ENCODE measurements at regions not wholly inside any gene's neighbourhood (a gene's known extent, or its start where the extent isn't known, plus 50 kb on each side); places are given as distances from the start of the nearest gene placed in this dataset.

DNA sequence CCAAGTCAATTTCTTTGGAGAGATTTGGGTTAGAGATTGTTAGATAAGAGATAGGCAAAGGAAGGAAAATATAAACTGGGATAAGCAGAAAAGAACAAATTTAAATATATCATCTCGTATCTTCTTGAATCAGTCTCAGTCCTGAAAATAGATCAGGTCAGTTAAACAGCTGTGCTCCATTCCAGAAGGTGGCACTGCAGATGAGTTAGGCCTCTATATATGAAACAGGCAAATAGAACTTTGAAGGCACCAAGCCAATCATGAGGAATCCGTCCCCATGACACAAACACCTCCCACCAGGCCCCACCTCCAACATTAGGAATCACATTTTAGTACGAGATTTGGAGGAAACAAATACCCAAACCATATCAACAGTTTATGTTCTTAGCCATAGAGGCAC, 605.5 kb upstream of the USP15 start:
- H3K27me3 ChIP-seq (ENCODE audit: control insufficient read depth, insufficient read depth, low read length): no peaks in the 10 kb centered on the region
- H3K9me3 ChIP-seq (replicated peaks; ENCODE audit: low read length): peaks cover 3% of the 10 kb centered on the region
- no peaks in the 10 kb centered on the region for H3K36me3 ChIP-seq (ENCODE audit: insufficient read depth, low read length)
- H3K4me2 ChIP-seq (ENCODE audit: low read length): no peak overlapping the region
- H3K4me3 ChIP-seq (ENCODE audit: low read length): no peak overlapping the region
- H3K9ac ChIP-seq (ENCODE audit: low read depth, low read length): no peak overlapping the region
- no peaks in the 10 kb centered on the region for H3K4me1 ChIP-seq (ENCODE audit: control insufficient read depth, insufficient read depth, low read length)

DNA sequence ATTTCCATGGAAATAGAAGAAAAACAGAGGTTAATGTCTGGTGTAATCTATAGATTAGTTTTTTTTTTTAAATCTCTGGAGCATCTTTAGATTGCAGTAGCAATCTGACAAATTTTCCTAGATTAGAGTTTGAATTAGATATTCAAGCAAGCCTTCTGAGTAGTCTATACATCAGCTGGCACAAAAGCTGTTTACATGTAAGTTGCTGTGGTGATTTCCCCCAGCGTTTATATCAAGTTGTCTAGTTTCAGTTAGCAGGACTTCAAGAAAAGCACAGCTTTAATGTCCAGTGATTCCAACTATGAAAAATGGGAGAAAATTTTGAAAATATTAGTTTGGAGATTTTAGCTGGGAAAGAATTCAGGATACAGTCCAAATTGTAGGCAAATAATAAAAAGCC, 605.0 kb upstream of the USP15 start:
- no peaks in the 10 kb centered on the region for H3K36me3 ChIP-seq (ENCODE audit: insufficient read depth, low read length)
- no peaks in the 10 kb centered on the region for H3K4me1 ChIP-seq (ENCODE audit: control insufficient read depth, insufficient read depth, low read length)
- no peak overlapping the region for H3K9ac ChIP-seq (ENCODE audit: low read depth, low read length)
- H3K9me3 ChIP-seq (replicated peaks; ENCODE audit: low read length): peaks cover 3% of the 10 kb centered on the region
- H3K4me3 ChIP-seq (ENCODE audit: low read length): no peak overlapping the region
- H3K4me2 ChIP-seq (ENCODE audit: low read length): no peak overlapping the region
- H3K27me3 ChIP-seq (ENCODE audit: control insufficient read depth, insufficient read depth, low read length): no peaks in the 10 kb centered on the region

DNA sequence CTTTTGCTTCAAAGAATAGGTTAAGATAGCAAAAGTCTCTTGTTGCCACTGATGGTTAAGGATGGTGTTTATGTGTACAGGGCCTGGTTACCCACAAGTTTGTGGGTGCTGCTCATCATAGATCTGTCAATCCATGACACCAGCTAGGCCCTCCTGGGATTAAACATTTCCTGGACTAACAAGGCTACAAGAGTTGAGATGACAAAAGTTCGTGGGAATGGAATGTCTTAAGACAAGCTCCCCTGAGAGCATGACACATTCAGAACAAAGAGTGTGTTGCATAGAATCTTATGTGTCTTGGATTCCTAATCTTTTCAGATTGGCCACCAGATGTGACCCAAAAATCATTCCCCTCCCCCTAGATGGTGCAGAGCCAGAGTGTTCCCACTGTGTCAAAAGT, 592.5 kb upstream of the USP15 start:
- Histone ChIP-seq H3K4me3 (ENCODE audit: low read length) (no peak overlapping the region), H3K4me1 (ENCODE audit: control insufficient read depth, insufficient read depth, low read length) (no peaks in the 10 kb centered on the region), H3K4me2 (ENCODE audit: low read length) (no peak overlapping the region), H3K36me3 (ENCODE audit: insufficient read depth, low read length) (no peaks in the 10 kb centered on the region), H3K27me3 (ENCODE audit: control insufficient read depth, insufficient read depth, low read length) (no peaks in the 10 kb centered on the region), H3K9me3 (replicated peaks; ENCODE audit: low read length) (peaks cover 4% of the 10 kb centered on the region), H3K9ac (ENCODE audit: low read depth, low read length) (no peak overlapping the region)

DNA sequence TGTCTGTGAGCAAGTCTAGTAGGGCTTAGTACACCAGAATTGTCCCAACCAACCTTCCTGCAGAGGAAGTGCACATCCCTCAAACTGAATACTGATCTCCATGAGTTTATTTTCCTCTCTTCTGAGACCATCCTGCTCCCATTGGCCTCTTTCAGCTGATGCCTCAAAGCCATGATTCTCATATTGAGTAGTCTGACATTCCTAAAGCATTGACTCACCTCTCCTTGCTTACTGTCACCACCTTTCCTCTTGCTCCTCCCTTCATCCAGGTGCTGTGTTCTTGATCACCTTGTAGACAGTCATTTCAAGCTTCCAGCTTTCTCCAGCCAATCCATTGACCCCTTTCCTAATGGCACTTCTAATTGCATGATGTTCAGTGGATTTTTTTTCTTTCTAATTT, 583.7 kb upstream of the USP15 start:
- Histone ChIP-seq H3K36me3 (ENCODE audit: insufficient read depth, low read length) (no peaks in the 10 kb centered on the region), H3K9ac (ENCODE audit: low read depth, low read length) (no peak overlapping the region), H3K9me3 (replicated peaks; ENCODE audit: low read length) (peaks cover 7% of the 10 kb centered on the region)

DNA sequence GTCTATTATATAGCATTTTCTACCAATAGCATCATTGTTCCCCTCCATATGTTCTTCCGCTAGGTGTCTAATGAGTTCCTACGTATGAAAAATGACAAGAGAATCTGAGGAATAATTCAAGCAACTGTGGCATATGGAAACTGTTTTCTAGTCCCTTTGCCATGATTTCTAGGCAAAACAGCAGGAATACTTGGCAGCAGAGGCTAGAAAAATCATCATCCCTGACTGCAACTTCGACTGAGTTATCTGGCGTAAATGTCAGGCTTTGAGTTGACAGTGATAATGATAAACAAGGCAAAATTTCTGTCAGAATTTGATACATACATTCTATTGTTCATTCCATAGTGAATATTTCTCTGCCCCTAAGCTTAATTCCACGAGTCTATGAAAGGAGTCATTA, 572.8 kb upstream of the USP15 start:
- Histone ChIP-seq H3K4me2 (ENCODE audit: low read length) (no peak overlapping the region), H3K9me3 (replicated peaks; ENCODE audit: low read length) (no peaks in the 10 kb centered on the region), H3K27me3 (ENCODE audit: control insufficient read depth, insufficient read depth, low read length) (no peaks in the 10 kb centered on the region)

More for the DNA sequence above, 583.7 kb upstream of the USP15 start:
- no peak overlapping the region for H3K4me2 ChIP-seq (ENCODE audit: low read length)
- no peak overlapping the region for H3K4me3 ChIP-seq (ENCODE audit: low read length)
- no peaks in the 10 kb centered on the region for H3K27me3 ChIP-seq (ENCODE audit: control insufficient read depth, insufficient read depth, low read length)
- no peaks in the 10 kb centered on the region for H3K4me1 ChIP-seq (ENCODE audit: control insufficient read depth, insufficient read depth, low read length)

DNA sequence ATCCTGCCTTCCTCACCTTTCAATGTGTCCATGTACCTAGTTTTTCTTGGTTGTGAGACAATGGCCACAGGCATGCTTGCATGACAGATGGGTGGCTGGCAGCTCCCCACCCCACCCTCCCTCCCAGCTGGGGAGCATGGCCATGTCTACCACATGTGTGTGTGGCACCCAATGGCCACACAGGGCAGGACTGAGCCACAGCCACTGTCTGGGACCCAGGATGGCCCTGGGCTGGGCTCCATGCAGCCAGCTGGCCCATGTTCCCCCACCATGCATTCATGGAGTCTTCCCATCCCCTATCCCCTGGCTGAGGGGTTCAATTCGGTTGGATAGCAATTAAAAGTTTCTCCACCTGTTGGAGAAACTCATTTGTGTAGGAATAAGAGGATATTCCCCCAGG, 566.0 kb upstream of the USP15 start:
- Histone ChIP-seq H3K9ac (ENCODE audit: low read depth, low read length) (no peak overlapping the region), H3K4me1 (ENCODE audit: control insufficient read depth, insufficient read depth, low read length) (no peaks in the 10 kb centered on the region), H3K36me3 (ENCODE audit: insufficient read depth, low read length) (no peaks in the 10 kb centered on the region), H3K4me3 (ENCODE audit: low read length) (no peak overlapping the region), H3K4me2 (ENCODE audit: low read length) (no peak overlapping the region), H3K27me3 (ENCODE audit: control insufficient read depth, insufficient read depth, low read length) (no peaks in the 10 kb centered on the region), H3K9me3 (replicated peaks; ENCODE audit: low read length) (peaks cover 4% of the 10 kb centered on the region)

More for the DNA sequence above, 572.8 kb upstream of the USP15 start:
- no peaks in the 10 kb centered on the region for H3K36me3 ChIP-seq (ENCODE audit: insufficient read depth, low read length)
- no peak overlapping the region for H3K4me3 ChIP-seq (ENCODE audit: low read length)
- no peaks in the 10 kb centered on the region for H3K4me1 ChIP-seq (ENCODE audit: control insufficient read depth, insufficient read depth, low read length)
- no peak overlapping the region for H3K9ac ChIP-seq (ENCODE audit: low read depth, low read length)

DNA sequence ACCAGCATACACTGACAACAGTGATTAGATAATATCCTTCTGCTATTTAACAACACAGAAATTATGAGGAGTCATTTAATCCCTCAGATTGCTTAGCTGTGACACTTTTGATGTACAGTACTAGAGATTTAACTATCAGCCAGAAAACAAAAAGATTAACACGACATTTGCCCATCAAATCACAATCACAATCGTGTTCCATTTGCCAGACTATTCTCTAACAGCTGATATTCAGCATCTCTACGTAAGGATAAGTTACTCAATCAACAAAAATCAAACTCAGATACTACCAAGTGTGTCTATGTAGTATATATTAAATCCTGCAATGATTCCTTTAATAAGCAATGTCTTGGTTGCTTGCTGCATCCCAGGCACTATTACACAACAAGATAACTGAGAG, 558.7 kb upstream of the USP15 start:
- Histone ChIP-seq H3K4me1 (ENCODE audit: control insufficient read depth, insufficient read depth, low read length) (no peaks in the 10 kb centered on the region), H3K4me2 (ENCODE audit: low read length) (no peak overlapping the region), H3K4me3 (ENCODE audit: low read length) (no peak overlapping the region), H3K36me3 (ENCODE audit: insufficient read depth, low read length) (no peaks in the 10 kb centered on the region), H3K27me3 (ENCODE audit: control insufficient read depth, insufficient read depth, low read length) (no peaks in the 10 kb centered on the region), H3K9ac (ENCODE audit: low read depth, low read length) (no peak overlapping the region), H3K9me3 (replicated peaks; ENCODE audit: low read length) (peaks cover 6% of the 10 kb centered on the region)

DNA sequence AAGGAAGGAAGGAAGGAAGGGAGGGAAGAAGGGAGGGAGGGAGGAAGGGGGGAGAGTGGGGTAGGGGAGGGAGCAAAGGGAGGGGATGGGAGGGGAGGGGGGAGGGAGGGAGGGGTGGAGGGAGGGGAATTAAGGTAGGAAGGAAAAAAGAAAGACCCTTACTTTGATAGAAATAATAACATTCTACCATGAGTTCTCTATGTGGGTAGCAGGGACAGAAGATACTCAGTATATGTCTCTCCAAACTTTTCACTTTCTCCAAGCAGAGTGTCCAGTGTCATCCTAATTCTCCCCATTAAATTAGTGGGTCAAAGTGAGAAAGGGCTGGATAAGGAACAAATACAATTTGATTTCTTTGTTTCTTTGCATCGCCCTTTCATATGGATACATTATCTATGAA, 553.4 kb upstream of the USP15 start:
- H3K36me3 ChIP-seq (ENCODE audit: insufficient read depth, low read length): no peaks in the 10 kb centered on the region
- H3K4me2 ChIP-seq (ENCODE audit: low read length): no peak overlapping the region
- no peak overlapping the region for H3K4me3 ChIP-seq (ENCODE audit: low read length)
- H3K9ac ChIP-seq (ENCODE audit: low read depth, low read length): no peak overlapping the region
- H3K4me1 ChIP-seq (ENCODE audit: control insufficient read depth, insufficient read depth, low read length): no peaks in the 10 kb centered on the region
- peaks cover 6% of the 10 kb centered on the region for H3K9me3 ChIP-seq (replicated peaks; ENCODE audit: low read length)
- H3K27me3 ChIP-seq (ENCODE audit: control insufficient read depth, insufficient read depth, low read length): no peaks in the 10 kb centered on the region

DNA sequence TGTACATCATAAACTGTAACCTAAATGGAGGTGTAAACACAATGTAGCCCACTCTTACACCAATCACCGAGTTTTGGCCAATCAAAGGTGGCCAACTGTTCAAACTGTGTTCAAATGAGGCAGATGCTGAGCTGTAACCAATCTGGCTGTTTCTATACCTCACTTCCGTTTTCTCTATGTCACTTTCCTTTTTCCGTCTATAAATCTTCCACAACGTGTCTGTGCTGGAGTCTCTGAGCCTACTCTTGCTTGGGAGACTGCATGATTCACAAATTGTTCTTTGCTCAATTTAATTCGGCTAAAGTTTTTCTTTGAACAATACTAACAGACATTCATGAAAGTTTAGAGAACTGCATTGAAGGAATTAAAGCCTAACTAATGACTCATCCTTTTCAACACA, 547.1 kb upstream of the USP15 start:
- H3K9me3 ChIP-seq (replicated peaks; ENCODE audit: low read length): peaks cover 3% of the 10 kb centered on the region
- no peak overlapping the region for H3K9ac ChIP-seq (ENCODE audit: low read depth, low read length)
- H3K27me3 ChIP-seq (ENCODE audit: control insufficient read depth, insufficient read depth, low read length): no peaks in the 10 kb centered on the region
- no peaks in the 10 kb centered on the region for H3K4me1 ChIP-seq (ENCODE audit: control insufficient read depth, insufficient read depth, low read length)
- no peak overlapping the region for H3K4me2 ChIP-seq (ENCODE audit: low read length)
- H3K4me3 ChIP-seq (ENCODE audit: low read length): no peak overlapping the region
- no peaks in the 10 kb centered on the region for H3K36me3 ChIP-seq (ENCODE audit: insufficient read depth, low read length)

DNA sequence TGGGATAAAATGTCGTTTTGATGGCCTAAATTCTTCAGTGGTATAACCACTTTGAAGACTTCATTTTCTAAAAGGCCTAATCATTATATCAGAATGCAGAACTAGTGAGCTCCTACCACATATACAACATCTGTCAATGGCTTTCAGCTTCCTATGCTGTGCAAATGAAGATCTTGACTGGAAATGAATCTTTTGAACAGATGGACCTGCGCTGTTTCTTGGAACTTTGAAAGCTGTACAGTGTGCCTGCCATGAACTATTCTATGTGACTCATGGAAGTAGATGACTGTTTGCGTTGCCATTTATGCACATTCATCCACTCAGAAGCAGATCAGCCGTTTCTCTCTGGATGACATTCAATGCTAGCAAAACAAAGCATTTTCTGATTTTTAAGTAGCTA, 542.2 kb upstream of the USP15 start:
- no peak overlapping the region for H3K4me3 ChIP-seq (ENCODE audit: low read length)
- H3K4me2 ChIP-seq (ENCODE audit: low read length): no peak overlapping the region
- no peaks in the 10 kb centered on the region for H3K4me1 ChIP-seq (ENCODE audit: control insufficient read depth, insufficient read depth, low read length)
- peaks cover 3% of the 10 kb centered on the region for H3K9me3 ChIP-seq (replicated peaks; ENCODE audit: low read length)
- H3K36me3 ChIP-seq (ENCODE audit: insufficient read depth, low read length): no peaks in the 10 kb centered on the region
- H3K9ac ChIP-seq (ENCODE audit: low read depth, low read length): no peak overlapping the region
- H3K27me3 ChIP-seq (ENCODE audit: control insufficient read depth, insufficient read depth, low read length): no peaks in the 10 kb centered on the region

DNA sequence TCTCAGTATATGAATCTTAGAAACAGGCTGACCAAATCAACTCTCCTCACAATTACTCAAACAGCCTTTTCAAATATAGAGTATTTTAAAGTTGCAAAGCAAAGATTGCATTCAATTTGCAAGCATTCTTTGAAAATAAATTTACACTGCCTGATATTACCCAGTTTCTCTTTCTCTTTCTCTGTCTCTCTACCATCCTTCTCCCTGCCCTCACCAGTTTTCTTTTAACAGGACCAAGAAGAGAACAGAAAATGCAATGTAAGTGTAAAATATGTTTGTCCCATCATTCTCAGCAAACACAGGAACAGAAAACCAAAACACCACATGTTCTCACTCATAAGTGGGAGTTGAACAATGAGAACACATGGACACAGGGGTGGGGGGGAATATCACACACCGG, 520.3 kb upstream of the USP15 start:
- no peaks in the 10 kb centered on the region for H3K27me3 ChIP-seq (ENCODE audit: control insufficient read depth, insufficient read depth, low read length)
- no peaks in the 10 kb centered on the region for H3K36me3 ChIP-seq (ENCODE audit: insufficient read depth, low read length)
- H3K4me1 ChIP-seq (ENCODE audit: control insufficient read depth, insufficient read depth, low read length): no peaks in the 10 kb centered on the region
- H3K4me3 ChIP-seq (ENCODE audit: low read length): no peak overlapping the region
- H3K9me3 ChIP-seq (replicated peaks; ENCODE audit: low read length): peaks cover 5% of the 10 kb centered on the region
- no peak overlapping the region for H3K4me2 ChIP-seq (ENCODE audit: low read length)
- no peak overlapping the region for H3K9ac ChIP-seq (ENCODE audit: low read depth, low read length)

DNA sequence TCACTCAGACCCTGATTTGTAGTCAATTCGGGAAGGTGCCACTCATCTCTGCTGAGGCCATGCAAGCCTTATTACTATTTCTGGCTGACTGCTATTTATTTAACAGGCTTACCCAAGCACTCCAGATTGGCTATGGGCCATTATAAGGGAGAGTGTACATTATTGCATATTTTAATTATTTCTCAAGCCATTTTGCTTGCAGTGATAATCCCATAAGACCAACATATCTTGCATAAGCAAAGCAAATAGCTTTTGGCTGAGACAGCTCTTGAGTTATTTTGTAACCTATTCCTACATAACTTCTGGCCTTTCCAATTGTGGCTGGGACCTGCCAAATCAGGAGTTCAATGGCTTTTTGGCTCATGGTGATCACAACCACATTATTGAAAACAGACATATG, 509.6 kb upstream of the USP15 start:
- no peak overlapping the region for H3K4me3 ChIP-seq (ENCODE audit: low read length)
- no peak overlapping the region for H3K4me2 ChIP-seq (ENCODE audit: low read length)
- H3K9ac ChIP-seq (ENCODE audit: low read depth, low read length): no peak overlapping the region
- H3K9me3 ChIP-seq (replicated peaks; ENCODE audit: low read length): peaks cover 2% of the 10 kb centered on the region
- no peaks in the 10 kb centered on the region for H3K27me3 ChIP-seq (ENCODE audit: control insufficient read depth, insufficient read depth, low read length)
- H3K36me3 ChIP-seq (ENCODE audit: insufficient read depth, low read length): no peaks in the 10 kb centered on the region
- no peaks in the 10 kb centered on the region for H3K4me1 ChIP-seq (ENCODE audit: control insufficient read depth, insufficient read depth, low read length)
